Endothelial cell of umbilical vein (primary cell): ENCODE measurements at regions not wholly inside any gene's neighbourhood (a gene's known extent, or its start where the extent isn't known, plus 50 kb on each side); places are given as distances from the start of the nearest gene placed in this dataset.
A peak's percentile ranks its signal among the peaks of the same experiment; 100 is the strongest.

Experiments
- BruUV-seq: library from RNA; stranded (reverse); fragments of 400-500 nt; replicated peaks from 2 replicates; lab custom pipeline; 2021; lab: Mats Ljungman, UMichigan
- CTCF ChIA-PET: fragments of 300-600, 350-600 bp; sonication (Branson Sonifier 250); formaldehyde crosslinking; loops from one replicate; lab custom pipeline; 2021; ENCODE audit warnings: antibody characterized with exemption, inconsistent platforms; lab: Charles Lee
- POLR2A ChIA-PET: fragments of 300-600, 350-600 bp; sonication (Branson Sonifier 250); formaldehyde crosslinking; loops from one replicate; lab custom pipeline; 2021; ENCODE audit warnings: antibody characterized with exemption, inconsistent platforms; lab: Charles Lee
- DNase-seq: peaks from one replicate; pipeline ENCODE4 v3.0.0-alpha.2; 2011; ENCODE audit warnings: low read depth, low spot score
- FAIRE-seq: peaks from 2 replicates; lab custom pipeline; 2011; peaks lifted over from hg19 to GRCh38; lab: Jason Lieb, UNC
- H2AFZ ChIP-seq: 2 replicates; pipeline ENCODE4 v1.6.0; 2012; ENCODE audit warnings: low read depth, low read length, control low read depth, inconsistent platforms
- H3K27ac ChIP-seq: 2 replicates; pipeline ENCODE4 v1.5.1; 2011; ENCODE audit warnings: low read depth, mild to moderate bottlenecking, control low read depth, low read length, moderate library complexity; ENCODE audit not compliant: insufficient read depth
- H3K27me3 ChIP-seq, 2 experiments: 2 replicates each; pipeline versions ENCODE4 v1.6.0 to v1.6.1; 2011; ENCODE audit warnings: low read length in 2 of 2, mixed read lengths in 1 of 2; ENCODE audit not compliant: control insufficient read depth in 2 of 2, insufficient read depth in 2 of 2
- H3K36me3 ChIP-seq, 2 experiments: 2 replicates in 1 of 2; 3 replicates in 1 of 2; pipeline ENCODE4 v1.5.1; 2011; ENCODE audit warnings: low read length in 2 of 2, mild to moderate bottlenecking in 1 of 2, moderate library complexity in 1 of 2; ENCODE audit not compliant: control insufficient read depth in 2 of 2, insufficient read depth in 2 of 2; ENCODE audit errors: extremely low read depth in 1 of 2
- H3K4me1 ChIP-seq: 3 replicates; pipeline ENCODE4 v1.5.1; 2011; ENCODE audit warnings: mild to moderate bottlenecking, low read length; ENCODE audit not compliant: control insufficient read depth, insufficient read depth; ENCODE audit errors: extremely low read depth
- H3K4me2 ChIP-seq: 2 replicates; pipeline ENCODE4 v1.6.1; 2011; ENCODE audit warnings: low read length, control low read depth, mixed read lengths; ENCODE audit not compliant: insufficient read depth
- H3K4me3 ChIP-seq, 3 experiments: fragments of 200-600 bp in 1 of 3; sonication (generic), shearing (Covaris generic) in 1 of 3; replicated peaks in 1 of 3; 2 replicates each; pipeline ENCODE4 v1.5.1; 2011 to 2016; ENCODE audit warnings: control low read depth in 3 of 3, low read length in 3 of 3, mild to moderate bottlenecking in 2 of 3, inconsistent platforms in 1 of 3, low read depth in 1 of 3, moderate library complexity in 1 of 3; ENCODE audit not compliant: insufficient read depth in 1 of 3
- H3K79me2 ChIP-seq: 2 replicates; pipeline ENCODE4 v1.6.0; 2012; ENCODE audit warnings: low read length, inconsistent platforms; ENCODE audit not compliant: control insufficient read depth, insufficient read depth
- H3K9ac ChIP-seq: replicated peaks from 2 replicates; pipeline ENCODE3; 2011; ENCODE audit warnings: low read length, control low read depth; ENCODE audit not compliant: insufficient read depth; ENCODE audit errors: extremely low read depth
- H3K9me1 ChIP-seq: replicated peaks from 3 replicates; pipeline ENCODE4 v1.6.0; 2011; ENCODE audit warnings: mild to moderate bottlenecking, low read length; ENCODE audit not compliant: control insufficient read depth, insufficient read depth; ENCODE audit errors: extremely low read depth
- H3K9me3 ChIP-seq: replicated peaks from 2 replicates; pipeline ENCODE4 v1.5.1; 2012; ENCODE audit warnings: low read length, inconsistent platforms; ENCODE audit not compliant: control insufficient read depth, insufficient read depth
- H4K20me1 ChIP-seq: replicated peaks from 2 replicates; pipeline ENCODE3; 2011; ENCODE audit warnings: mild to moderate bottlenecking, low read length; ENCODE audit not compliant: control insufficient read depth, insufficient read depth; ENCODE audit errors: extremely low read depth
- EZH2 ChIP-seq: IDR thresholded peaks from 2 replicates; pipeline ENCODE4 v1.6.1; 2012; ENCODE audit warnings: borderline replicate concordance, low read depth, mild to moderate bottlenecking, moderate library complexity, low read length, inconsistent platforms; ENCODE audit not compliant: severe bottlenecking
- FOS ChIP-seq: IDR thresholded peaks from 2 replicates; pipeline ENCODE4 v1.6.1; 2011; ENCODE audit warnings: mild to moderate bottlenecking, low read length, moderate library complexity, borderline replicate concordance; ENCODE audit not compliant: insufficient read depth
- GATA2 ChIP-seq: IDR thresholded peaks from 2 replicates; pipeline ENCODE4 v1.7.0; 2011; ENCODE audit warnings: low read depth, mild to moderate bottlenecking, moderate library complexity, mixed read lengths, low read length; ENCODE audit not compliant: insufficient read length, insufficient read depth
- JUN ChIP-seq: IDR thresholded peaks from 2 replicates; pipeline ENCODE4 v1.6.1; 2011; ENCODE audit warnings: borderline replicate concordance, low read depth; ENCODE audit not compliant: insufficient read length, insufficient read depth
- MYC ChIP-seq: IDR thresholded peaks from one replicate; pipeline ENCODE4 v1.6.1; 2011; ENCODE audit warnings: mild to moderate bottlenecking, low read depth, low read length
- POLR2A ChIP-seq: IDR thresholded peaks from 2 replicates; pipeline ENCODE4 v1.6.1; 2012; ENCODE audit warnings: low read depth, mild to moderate bottlenecking, control low read depth, low read length
- POLR2AphosphoS5 ChIP-seq: IDR thresholded peaks from 2 replicates; pipeline ENCODE4 v1.6.1; 2012; ENCODE audit warnings: low read depth, mild to moderate bottlenecking, control low read depth, low read length, moderate library complexity; ENCODE audit not compliant: insufficient read depth
- dilution Hi-C: fragments of 300-500 bp; cut with MboI; formaldehyde crosslinking; loops from one replicate; pipeline ENCODE4 v1.15.0; 2019; ENCODE audit warnings: low sequenced_read_pairs; ENCODE audit not compliant: extremely low pct_ligation_motif_present
- intact Hi-C: fragments of 100-400 bp; cut with micrococcal nuclease; formaldehyde crosslinking; loops from one replicate; pipeline ENCODE4 v1.10.0; 2022
- TF ChIP-seq, protein P1 (sequence below), 2 donors: IDR thresholded peaks; 1 replicate in 1 of 2; 2 replicates in 1 of 2; pipeline ENCODE4 v1.5.1; 2011; ENCODE audit warnings: low read length in 2 of 2, mild to moderate bottlenecking in 2 of 2, moderate library complexity in 2 of 2, control low read depth in 1 of 2, inconsistent platforms in 1 of 2, low read depth in 1 of 2; ENCODE audit not compliant: insufficient read depth in 1 of 2; ENCODE audit errors: extremely low read depth in 1 of 2
- TF ChIP-seq, protein P2 (sequence below): IDR thresholded peaks from 2 replicates; pipeline ENCODE4 v1.6.1; 2011; ENCODE audit not compliant: insufficient read depth, insufficient read length

- Histone ChIP-seq H2AFZ (peak overlapping the region; percentile 15), H3K4me3 (no peak overlapping the region), H3K4me2 (no peak overlapping the region), H4K20me1 (no peaks in the 10 kb centered on the region), H3K4me1 (no peaks in the 10 kb centered on the region), H3K79me2 (no peaks in the 10 kb centered on the region), H3K9ac (no peak overlapping the region), H3K9me3 (no peaks in the 10 kb centered on the region), H3K36me3 (no peaks in the 10 kb centered on the region), H3K27ac (no peak overlapping the region), H3K27me3 (peaks cover 8 to 17% of the 10 kb centered on the region in 2 experiments), H3K9me1 (no peaks in the 10 kb centered on the region)
- ChIA-PET CTCF (interaction anchor here (0.6 to 1.2 kb wide), 5 partner anchors 13 to 164 kb away, joined by 3 to 4 read pairs (median 3); no protein-coding TSS in a partner anchor), POLR2A (no interaction called here)
- BruUV-seq = no TSS peak
- intact Hi-C loops = no loop called here
- DNase-seq (no peak), FAIRE-seq (no peak)
- TF ChIP-seq EZH2 = no peak
- TF ChIP-seq, protein P1, sequence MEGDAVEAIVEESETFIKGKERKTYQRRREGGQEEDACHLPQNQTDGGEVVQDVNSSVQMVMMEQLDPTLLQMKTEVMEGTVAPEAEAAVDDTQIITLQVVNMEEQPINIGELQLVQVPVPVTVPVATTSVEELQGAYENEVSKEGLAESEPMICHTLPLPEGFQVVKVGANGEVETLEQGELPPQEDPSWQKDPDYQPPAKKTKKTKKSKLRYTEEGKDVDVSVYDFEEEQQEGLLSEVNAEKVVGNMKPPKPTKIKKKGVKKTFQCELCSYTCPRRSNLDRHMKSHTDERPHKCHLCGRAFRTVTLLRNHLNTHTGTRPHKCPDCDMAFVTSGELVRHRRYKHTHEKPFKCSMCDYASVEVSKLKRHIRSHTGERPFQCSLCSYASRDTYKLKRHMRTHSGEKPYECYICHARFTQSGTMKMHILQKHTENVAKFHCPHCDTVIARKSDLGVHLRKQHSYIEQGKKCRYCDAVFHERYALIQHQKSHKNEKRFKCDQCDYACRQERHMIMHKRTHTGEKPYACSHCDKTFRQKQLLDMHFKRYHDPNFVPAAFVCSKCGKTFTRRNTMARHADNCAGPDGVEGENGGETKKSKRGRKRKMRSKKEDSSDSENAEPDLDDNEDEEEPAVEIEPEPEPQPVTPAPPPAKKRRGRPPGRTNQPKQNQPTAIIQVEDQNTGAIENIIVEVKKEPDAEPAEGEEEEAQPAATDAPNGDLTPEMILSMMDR (IDR thresholded peaks at IDR 0.05; ENCODE audit: extremely low read depth in 1 of 2, insufficient read depth in 1 of 2, low read depth in 1 of 2, low read length in 2 of 2) = no peak
- dilution Hi-C loops = no loop called here
These were observed 278.6 kb upstream of the TLE3 start for GRCh38 chr15:70376031-70376928.

DNA sequence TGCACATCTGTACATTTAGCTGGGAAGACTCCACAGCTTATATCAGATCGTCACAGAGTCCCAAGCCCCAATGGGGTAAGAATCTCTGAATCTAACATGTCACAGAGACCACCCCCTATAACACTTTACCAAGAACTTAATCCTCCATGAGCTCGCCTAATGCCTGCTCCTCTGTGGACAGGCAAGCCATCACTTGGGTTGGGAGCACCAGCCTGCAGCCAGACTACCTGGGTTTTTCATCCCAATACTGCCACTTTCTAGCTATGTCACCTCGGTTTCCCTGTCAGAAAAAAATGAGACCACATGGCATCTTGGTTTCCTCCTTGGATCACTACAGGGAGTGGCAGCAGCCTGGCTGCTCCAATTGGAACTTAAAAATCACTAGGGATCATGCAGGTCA lies 277.9 kb upstream of the TLE3 start:
- Histone ChIP-seq H3K4me2 (no peak overlapping the region), H3K79me2 (no peaks in the 10 kb centered on the region), H3K9me1 (no peaks in the 10 kb centered on the region), H3K9ac (no peak overlapping the region), H2AFZ (no peak overlapping the region), H3K27ac (no peak overlapping the region), H3K4me3 (no peak overlapping the region), H3K27me3 (peaks cover 8 to 17% of the 10 kb centered on the region in 2 experiments), H3K4me1 (no peaks in the 10 kb centered on the region), H3K9me3 (no peaks in the 10 kb centered on the region), H3K36me3 (no peaks in the 10 kb centered on the region), H4K20me1 (no peaks in the 10 kb centered on the region)
- CTCF ChIA-PET = interaction anchor here (0.9 kb wide), 1 partner anchor 43 kb away, joined by 3 read pairs; no protein-coding TSS in a partner anchor
- intact Hi-C loops = no loop called here
- BruUV-seq = no TSS peak
- TF ChIP-seq MYC (no peak), FOS (no peak), POLR2A (no peak), GATA2 (no peak), POLR2AphosphoS5 (no peak), EZH2 (no peak), JUN (no peak)
- TF ChIP-seq, protein P1 (IDR thresholded peaks at IDR 0.05; ENCODE audit: extremely low read depth in 1 of 2, insufficient read depth in 1 of 2, low read depth in 1 of 2, low read length in 2 of 2) = no peak
- TF ChIP-seq, protein P2, sequence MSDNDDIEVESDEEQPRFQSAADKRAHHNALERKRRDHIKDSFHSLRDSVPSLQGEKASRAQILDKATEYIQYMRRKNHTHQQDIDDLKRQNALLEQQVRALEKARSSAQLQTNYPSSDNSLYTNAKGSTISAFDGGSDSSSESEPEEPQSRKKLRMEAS = no peak
- dilution Hi-C loops = no loop called here
- POLR2A ChIA-PET = no interaction called here
- DNase-seq (no peak), FAIRE-seq (no peak)
